ENCODE measurements at regions not wholly inside any gene's neighbourhood (a gene's known extent, or its start where the extent isn't known, plus 50 kb on each side); places are given as distances from the start of the nearest gene placed in this dataset.

GRCh38 chr11:46223252-46223513 is 54.3 kb upstream of the CREB3L1 start:
- no peak for TF ChIP-seq EZH2phosphoT487 (IDR thresholded peaks at IDR 0.05; ENCODE audit: borderline replicate concordance, low read depth, low read length)
- no peak for TF ChIP-seq CTCF (conservative IDR thresholded peaks at IDR 0.05; ENCODE audit: low read length)
- H3K36me3 ChIP-seq (ENCODE audit: insufficient read depth, low read length), result no peaks in the 10 kb centered on the region
- H3K4me3 ChIP-seq (ENCODE audit: low read depth, low read length, poor library complexity, severe bottlenecking), result no peak overlapping the region
- no TSS peak for BruUV-seq (replicated peaks)
- POLR2A ChIA-PET, result no interaction called here
- DNase-seq (ENCODE audit: low spot score), result no peak
- CTCF ChIA-PET (ENCODE audit: unreplicated experiment), result no interaction called here
- intact Hi-C loops (cut with micrococcal nuclease; ENCODE audit: unreplicated experiment), result no loop called here
- H3K79me2 ChIP-seq (ENCODE audit: insufficient read depth, low read depth, low read length), result no peaks in the 10 kb centered on the region
- H3K4me2 ChIP-seq (ENCODE audit: low read length), result no peak overlapping the region
- H2AFZ ChIP-seq (ENCODE audit: low read length), result no peak overlapping the region
- no peaks in the 10 kb centered on the region for H3K9me3 ChIP-seq (ENCODE audit: low read length)
- H3K9me2 ChIP-seq (ENCODE audit: insufficient read depth, low read length), result no peaks in the 10 kb centered on the region
- no peaks in the 10 kb centered on the region for H4K20me1 ChIP-seq (ENCODE audit: insufficient read depth, low read length)
- H3K4me1 ChIP-seq (ENCODE audit: insufficient read depth, low read length, poor library complexity, severe bottlenecking), result no peaks in the 10 kb centered on the region
- H3K27ac ChIP-seq (ENCODE audit: low read depth, low read length, poor library complexity, severe bottlenecking), result no peak overlapping the region

- no peak overlapping the region for H2AFZ ChIP-seq (ENCODE audit: low read length)
- CTCF ChIA-PET (ENCODE audit: unreplicated experiment), result no interaction called here
Observed at GRCh38 chr11:46222490-46223251, 54.8 kb upstream of the CREB3L1 start.

More at GRCh38 chr11:46222490-46223251, 54.8 kb upstream of the CREB3L1 start:
- Histone ChIP-seq H3K4me1 (ENCODE audit: insufficient read depth, low read length, poor library complexity, severe bottlenecking) (no peaks in the 10 kb centered on the region), H4K20me1 (ENCODE audit: insufficient read depth, low read length) (no peaks in the 10 kb centered on the region), H3K9me2 (ENCODE audit: insufficient read depth, low read length) (no peaks in the 10 kb centered on the region), H3K4me2 (ENCODE audit: low read length) (no peak overlapping the region), H3K79me2 (ENCODE audit: insufficient read depth, low read depth, low read length) (no peaks in the 10 kb centered on the region), H3K4me3 (ENCODE audit: low read depth, low read length, poor library complexity, severe bottlenecking) (no peak overlapping the region), H3K9me3 (ENCODE audit: low read length) (no peaks in the 10 kb centered on the region), H3K36me3 (ENCODE audit: insufficient read depth, low read length) (no peaks in the 10 kb centered on the region), H3K27ac (ENCODE audit: low read depth, low read length, poor library complexity, severe bottlenecking) (no peak overlapping the region)
- no peak for TF ChIP-seq EZH2phosphoT487 (IDR thresholded peaks at IDR 0.05; ENCODE audit: borderline replicate concordance, low read depth, low read length)
- no peak for TF ChIP-seq CTCF (conservative IDR thresholded peaks at IDR 0.05; ENCODE audit: low read length)
- POLR2A ChIA-PET, result no interaction called here
- DNase-seq (ENCODE audit: low spot score), result no peak
- BruUV-seq (replicated peaks), result no TSS peak
- intact Hi-C loops (cut with micrococcal nuclease; ENCODE audit: unreplicated experiment), result no loop called here
